Spleen (tissue), 11 donors: ENCODE measurements at regions not wholly inside any gene's neighbourhood (a gene's known extent, or its start where the extent isn't known, plus 50 kb on each side); places are given as distances from the start of the nearest gene placed in this dataset.

Source experiments
- DNase-seq: peaks from one replicate; pipeline ENCODE4 v3.0.0-alpha.2; 2020
- H3K27ac ChIP-seq, 8 donors: fragments of 200-600 bp; sonication (generic) in 7 of 8; 1 replicate in 4 of 8; 2 replicates in 4 of 8; pipeline versions ENCODE4 v1.5.0 to v1.8.0; 2016 to 2021; ENCODE audit warnings: inconsistent platforms in 4 of 8, mild to moderate bottlenecking in 4 of 8, moderate library complexity in 1 of 8
- H3K27me3 ChIP-seq, 7 donors: fragments of 200-600 bp; sonication (generic) in 6 of 7; replicated peaks in 1 of 7; 1 replicate in 4 of 7; 2 replicates in 3 of 7; pipeline versions ENCODE4 v1.5.0 to v1.8.0; 2016 to 2021; ENCODE audit warnings: inconsistent platforms in 3 of 7, mild to moderate bottlenecking in 1 of 7
- H3K36me3 ChIP-seq, 6 donors: fragments of 200-600 bp; sonication (generic) in 5 of 6; 1 replicate in 4 of 6; 2 replicates in 2 of 6; pipeline versions ENCODE4 v1.5.0 to v1.8.0; 2016 to 2021; ENCODE audit warnings: inconsistent platforms in 2 of 6
- H3K4me1 ChIP-seq, 6 donors: fragments of 200-600 bp; sonication (generic) in 5 of 6; 1 replicate in 3 of 6; 2 replicates in 3 of 6; pipeline versions ENCODE4 v1.5.0 to v1.8.0; 2016 to 2021; ENCODE audit warnings: inconsistent platforms in 3 of 6
- H3K4me3 ChIP-seq, 8 donors: fragments of 200-600 bp; sonication (generic) in 7 of 8; 1 replicate in 4 of 8; 2 replicates in 4 of 8; pipeline versions ENCODE4 v1.5.0 to v1.8.0; 2016 to 2021; ENCODE audit warnings: inconsistent platforms in 4 of 8, mild to moderate bottlenecking in 4 of 8, moderate library complexity in 2 of 8
- H3K9me3 ChIP-seq, 8 donors: fragments of 200-600 bp; sonication (generic) in 7 of 8; 1 replicate in 4 of 8; 2 replicates in 4 of 8; pipeline versions ENCODE4 v1.5.0 to v1.8.0; 2016 to 2021; ENCODE audit warnings: inconsistent platforms in 4 of 8
- CTCF ChIP-seq, 11 experiments: fragments of 200-600 bp in 7 of 11; fragments of 450-650 bp in 4 of 11; sonication (generic) in 4 of 11; IDR thresholded peaks in 8 of 11; conservative IDR thresholded peaks in 3 of 11; 1 replicate in 7 of 11; 2 replicates in 4 of 11; pipeline versions ENCODE4 v1.4.0 to v1.8.0; 2016 to 2021; ENCODE audit warnings: antibody characterized with exemption in 11 of 11, inconsistent platforms in 4 of 11, mild to moderate bottlenecking in 1 of 11
- POLR2A ChIP-seq, 3 donors: fragments of 450-650 bp; IDR thresholded peaks; one replicate each; pipeline ENCODE4 v1.5.1; 2017; ENCODE audit warnings: antibody characterized with exemption in 3 of 3, mild to moderate bottlenecking in 1 of 3
- POLR2AphosphoS5 ChIP-seq, 3 donors: sonication (generic); formaldehyde crosslinking; IDR thresholded peaks; one replicate each; pipeline ENCODE4 v1.5.1; 2017; ENCODE audit warnings: antibody characterized with exemption in 3 of 3
- WGBS, 5 donors: extraction: QIAGEN DNeasy Blood & Tissue Kit in 3 of 5; methylation state at CpG; one replicate each; pipeline versions ENCODE4 v1.1.5 to v1.1.7; 2013 to 2018; 5-methylcytosine and 5-hydroxymethylcytosine counted together
- intact Hi-C: fragments of 100-400 bp; cut with DNase I; formaldehyde crosslinking; loops from one replicate; pipeline ENCODE4 v1.15.0; 2023; ENCODE audit warnings: low total_unique reads
- donor health status: healthy with polysubstance abuse.
- donor health status: DM: no; HTN: no; CAD: no; lungs with moderate emphysema.
- donor health status: DM: no; HTN: no; CAD: no.
- donor health status: Bipolar disorder and iron deficiency.
- donor health status: healthy.
- donor health status: DM: no; HTN: no; CAD: no.
- donor health status: DM: yes; HTN: yes; CAD: no.

- intact Hi-C loops = no loop called here
- WGBS, 5 donors = 74 to 77% (median 74%) methylated on average over 2 of the region's 2 CpGs
- Histone ChIP-seq H3K27me3 (no peaks in the 10 kb centered on the region), H3K36me3 (no peaks in the 10 kb centered on the region), H3K9me3 (peaks cover 0 to 25% (median 9%) of the 10 kb centered on the region in 8 donors), H3K27ac (no peak overlapping the region), H3K4me3 (no peak overlapping the region), H3K4me1 (no peaks in the 10 kb centered on the region)
- no peak for TF ChIP-seq CTCF (IDR thresholded peaks at IDR 0.05 in 8 of 11, conservative IDR thresholded peaks at IDR 0.05 in 3 of 11)
- no peak for DNase-seq
These were observed 164.3 kb downstream of the ABCC12 start for GRCh38 chr16:47991491-47991890.

- Histone ChIP-seq H3K9me3 (peaks cover 0 to 25% (median 9%) of the 10 kb centered on the region in 8 donors), H3K27me3 (no peaks in the 10 kb centered on the region), H3K27ac (no peak overlapping the region), H3K4me3 (no peak overlapping the region), H3K4me1 (no peaks in the 10 kb centered on the region), H3K36me3 (no peaks in the 10 kb centered on the region)
- no peak for DNase-seq
- 73 to 86% (median 81%) methylated on average over 2 of the region's 2 CpGs for WGBS, 5 donors
- intact Hi-C loops = no loop called here
- TF ChIP-seq POLR2AphosphoS5 (IDR thresholded peaks at IDR 0.05) = no peak
- no peak for TF ChIP-seq CTCF (IDR thresholded peaks at IDR 0.05 in 8 of 11, conservative IDR thresholded peaks at IDR 0.05 in 3 of 11)
- no peak for TF ChIP-seq POLR2A (IDR thresholded peaks at IDR 0.05)
These were observed 165.1 kb downstream of the ABCC12 start for GRCh38 chr16:47990676-47991075.

GRCh38 chr16:47987136-47987535 lies 168.7 kb downstream of the ABCC12 start:
- Histone ChIP-seq H3K27me3 (peaks cover 0 to 4% (median 0%) of the 10 kb centered on the region in 7 donors), H3K27ac (no peak overlapping the region), H3K4me1 (no peaks in the 10 kb centered on the region), H3K4me3 (no peak overlapping the region), H3K9me3 (peaks cover 0 to 12% (median 6%) of the 10 kb centered on the region in 8 donors), H3K36me3 (no peaks in the 10 kb centered on the region)
- intact Hi-C loops = no loop called here
- 77 to 94% (median 83%) methylated on average over 2 of the region's 2 CpGs for WGBS, 5 donors
- DNase-seq = no peak
- TF ChIP-seq POLR2A (IDR thresholded peaks at IDR 0.05) (no peak), POLR2AphosphoS5 (IDR thresholded peaks at IDR 0.05) (no peak), CTCF (IDR thresholded peaks at IDR 0.05 in 8 of 11, conservative IDR thresholded peaks at IDR 0.05 in 3 of 11) (no peak)

- no peaks in the 10 kb centered on the region for H3K4me1 ChIP-seq
- no peaks in the 10 kb centered on the region for H3K36me3 ChIP-seq
- DNase-seq = no peak
- H3K27ac ChIP-seq = no peak overlapping the region
- peaks cover 0 to 12% (median 6%) of the 10 kb centered on the region in 8 donors for H3K9me3 ChIP-seq
- H3K4me3 ChIP-seq = no peak overlapping the region
- intact Hi-C loops = no loop called here
- peaks cover 0 to 4% (median 0%) of the 10 kb centered on the region in 7 donors for H3K27me3 ChIP-seq
- TF ChIP-seq POLR2AphosphoS5 (IDR thresholded peaks at IDR 0.05) (no peak), CTCF (IDR thresholded peaks at IDR 0.05 in 8 of 11, conservative IDR thresholded peaks at IDR 0.05 in 3 of 11) (no peak), POLR2A (IDR thresholded peaks at IDR 0.05) (no peak)
These were observed 169.8 kb downstream of the ABCC12 start for GRCh38 chr16:47986031-47986430.
